ENCODE measurements at regions not wholly inside any gene's neighbourhood (a gene's known extent, or its start where the extent isn't known, plus 50 kb on each side); places are given as distances from the start of the nearest gene placed in this dataset.

DNA sequence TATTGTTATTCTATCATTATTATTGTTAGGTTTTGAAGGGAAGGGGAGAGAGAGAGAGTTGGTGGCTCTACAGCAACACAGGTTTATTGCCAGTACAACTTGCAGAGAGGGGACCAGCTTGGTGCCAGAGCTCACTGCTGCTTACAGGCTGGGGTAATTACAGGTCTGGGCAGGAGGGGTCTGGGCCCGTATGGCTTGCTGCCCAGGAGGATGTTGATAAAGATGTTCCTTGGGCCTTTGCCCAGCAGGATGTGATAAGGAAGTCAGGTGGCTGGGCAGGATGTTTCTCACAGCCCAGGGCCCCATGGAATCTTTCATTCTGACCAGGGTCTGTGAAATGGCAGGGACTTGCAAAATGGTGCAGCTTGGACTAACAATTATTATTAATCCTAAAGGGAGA lies 64.2 kb upstream of the ZNF599 start:
- TF ChIP-seq, protein P1, sequence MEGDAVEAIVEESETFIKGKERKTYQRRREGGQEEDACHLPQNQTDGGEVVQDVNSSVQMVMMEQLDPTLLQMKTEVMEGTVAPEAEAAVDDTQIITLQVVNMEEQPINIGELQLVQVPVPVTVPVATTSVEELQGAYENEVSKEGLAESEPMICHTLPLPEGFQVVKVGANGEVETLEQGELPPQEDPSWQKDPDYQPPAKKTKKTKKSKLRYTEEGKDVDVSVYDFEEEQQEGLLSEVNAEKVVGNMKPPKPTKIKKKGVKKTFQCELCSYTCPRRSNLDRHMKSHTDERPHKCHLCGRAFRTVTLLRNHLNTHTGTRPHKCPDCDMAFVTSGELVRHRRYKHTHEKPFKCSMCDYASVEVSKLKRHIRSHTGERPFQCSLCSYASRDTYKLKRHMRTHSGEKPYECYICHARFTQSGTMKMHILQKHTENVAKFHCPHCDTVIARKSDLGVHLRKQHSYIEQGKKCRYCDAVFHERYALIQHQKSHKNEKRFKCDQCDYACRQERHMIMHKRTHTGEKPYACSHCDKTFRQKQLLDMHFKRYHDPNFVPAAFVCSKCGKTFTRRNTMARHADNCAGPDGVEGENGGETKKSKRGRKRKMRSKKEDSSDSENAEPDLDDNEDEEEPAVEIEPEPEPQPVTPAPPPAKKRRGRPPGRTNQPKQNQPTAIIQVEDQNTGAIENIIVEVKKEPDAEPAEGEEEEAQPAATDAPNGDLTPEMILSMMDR (IDR thresholded peaks at IDR 0.05), result no peak
- no peak for TF ChIP-seq POLR2A (IDR thresholded peaks at IDR 0.05)

Data from testis (tissue), 2 donors.